Fibroblast of skin of abdomen (primary cell): ENCODE measurements at regions not wholly inside any gene's neighbourhood (a gene's known extent, or its start where the extent isn't known, plus 50 kb on each side); places are given as distances from the start of the nearest gene placed in this dataset.

ENCODE experiments used
- DNase-seq: peaks from one replicate; pipeline ENCODE4 v3.0.0-alpha.2; 2013

- no peak for DNase-seq
Measured at GRCh38 chr4:52288212-52288855, 237.2 kb downstream of the SPATA18 start.

GRCh38 chr4:52290466-52290865, 239.4 kb downstream of the SPATA18 start:
- no peak for DNase-seq

- DNase-seq: no peak
Measured at GRCh38 chr4:52292245-52292644, 241.1 kb downstream of the SPATA18 start.

GRCh38 chr4:52296341-52296740, 245.2 kb downstream of the SPATA18 start:
- no peak for DNase-seq

- no peak for DNase-seq
Measured at GRCh38 chr4:52298444-52298843, 247.3 kb downstream of the SPATA18 start.

- DNase-seq: peak; percentile 2
Measured at GRCh38 chr4:52299120-52299519, 248.0 kb downstream of the SPATA18 start.

- no peak for DNase-seq
Measured at GRCh38 chr4:52311464-52312125, 260.5 kb downstream of the SPATA18 start.

- DNase-seq: no peak
Measured at GRCh38 chr4:52312722-52313121, 261.6 kb downstream of the SPATA18 start.

GRCh38 chr4:52317361-52317879, 266.3 kb downstream of the SPATA18 start:
- no peak for DNase-seq

- no peak for DNase-seq
Measured at GRCh38 chr4:52317981-52318380, 266.9 kb downstream of the SPATA18 start.

- DNase-seq: no peak
Measured at GRCh38 chr4:52329894-52330293, 278.8 kb downstream of the SPATA18 start.

- no peak for DNase-seq
Measured at GRCh38 chr4:52343595-52343994, 292.5 kb downstream of the SPATA18 start.

GRCh38 chr4:52350926-52351325, 299.8 kb downstream of the SPATA18 start:
- DNase-seq: no peak

- DNase-seq: no peak
Measured at GRCh38 chr4:52358366-52358765, 300.7 kb downstream of the USP46 start.

GRCh38 chr4:52358883-52359321, 300.2 kb downstream of the USP46 start:
- no peak for DNase-seq

GRCh38 chr4:52366191-52366590, 292.9 kb downstream of the USP46 start:
- no peak for DNase-seq

GRCh38 chr4:52366621-52367020, 292.5 kb downstream of the USP46 start:
- DNase-seq: no peak

- DNase-seq: no peak
Measured at GRCh38 chr4:52367282-52367830, 291.7 kb downstream of the USP46 start.

GRCh38 chr4:52368895-52369294, 290.2 kb downstream of the USP46 start:
- no peak for DNase-seq

- DNase-seq: no peak
Measured at GRCh38 chr4:52369649-52370048, 289.5 kb downstream of the USP46 start.

- DNase-seq: no peak
Measured at GRCh38 chr4:52370576-52370975, 288.5 kb downstream of the USP46 start.

GRCh38 chr4:52371841-52372240, 287.3 kb downstream of the USP46 start:
- DNase-seq: no peak

- no peak for DNase-seq
Measured at GRCh38 chr4:52372269-52372668, 286.8 kb downstream of the USP46 start.

- no peak for DNase-seq
Measured at GRCh38 chr4:52372747-52373146, 286.4 kb downstream of the USP46 start.
